ENCODE measurements at regions not wholly inside any gene's neighbourhood (a gene's known extent, or its start where the extent isn't known, plus 50 kb on each side); places are given as distances from the start of the nearest gene placed in this dataset.

GRCh38 chr1:194857413-194857812 lies 1671.0 kb upstream of the B3GALT2 start:
- TF ChIP-seq CTCF (conservative IDR thresholded peaks at IDR 0.05; ENCODE audit: low read length): no peak
- no peak for TF ChIP-seq EZH2phosphoT487 (IDR thresholded peaks at IDR 0.05; ENCODE audit: borderline replicate concordance)

Measured in Loucy (cell line).